ENCODE measurements at regions not wholly inside any gene's neighbourhood (a gene's known extent, or its start where the extent isn't known, plus 50 kb on each side); places are given as distances from the start of the nearest gene placed in this dataset.

DNA sequence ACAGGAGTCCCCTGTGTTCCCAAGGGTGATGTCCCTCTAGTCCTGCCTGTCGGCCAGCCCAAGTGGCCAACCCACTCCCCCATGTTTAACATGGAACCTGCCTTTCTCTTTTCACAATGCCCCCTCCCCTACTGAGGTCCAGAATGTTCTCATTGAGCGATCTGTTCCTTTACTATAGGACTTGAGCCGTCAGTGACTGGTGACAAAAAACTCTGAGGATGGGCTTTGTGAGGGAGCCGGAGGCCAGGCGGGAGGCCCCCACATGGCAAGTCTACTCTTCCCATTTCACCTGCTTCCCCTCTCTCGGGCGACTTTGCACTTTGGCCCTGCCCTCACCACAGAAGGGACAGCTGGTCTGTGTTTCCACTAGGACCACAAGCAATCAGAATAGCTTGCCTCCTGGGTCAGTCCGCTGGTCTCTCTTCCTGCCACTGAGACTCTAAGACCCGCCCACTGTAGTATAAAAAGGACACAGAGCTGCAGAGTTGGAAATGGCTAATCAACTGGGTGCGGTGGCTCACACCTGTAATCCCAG, 146.5 kb upstream of the RAB12 start:
- TF ChIP-seq CTCF (IDR thresholded peaks at IDR 0.05; ENCODE audit: extremely low read depth in 1 of 2, insufficient read depth in 1 of 2, low read depth in 1 of 2, low read length in 2 of 2): no peak
- TF ChIP-seq POLR2A (IDR thresholded peaks at IDR 0.05; ENCODE audit: low read depth, low read length): no peak
- TF ChIP-seq JUN (IDR thresholded peaks at IDR 0.05; ENCODE audit: borderline replicate concordance, insufficient read depth, insufficient read length, low read depth): no peak
- TF ChIP-seq POLR2AphosphoS5 (IDR thresholded peaks at IDR 0.05; ENCODE audit: insufficient read depth, low read depth, low read length): no peak
